Heart right ventricle (tissue), 16 donors: ENCODE measurements at regions not wholly inside any gene's neighbourhood (a gene's known extent, or its start where the extent isn't known, plus 50 kb on each side); places are given as distances from the start of the nearest gene placed in this dataset.
"Not testable (repeated sequence)": the region's sequence is repeated elsewhere in the genome, so short reads cannot be mapped to it uniquely, and the experiment has no call there.

Source experiments
- ATAC-seq, 8 donors: fragments of 200-7000 bp; cut with Tn5 transposase; one replicate each; pipeline ENCODE4 v1.9.1; 2020; ENCODE audit warnings: mild to moderate bottlenecking in 8 of 8, moderate library complexity in 8 of 8, moderate number of reproducible peaks in 1 of 8
- DNase-seq, 2 donors: peaks; one replicate each; pipeline ENCODE4 v3.0.0-alpha.2; 2020
- H3K27ac ChIP-seq, 10 donors: fragments of 200-600 bp; sonication (generic) in 2 of 10; one replicate each; pipeline versions ENCODE4 v1.5.0 to v1.8.0; 2020 to 2022; ENCODE audit warnings: mild to moderate bottlenecking in 3 of 10
- H3K27me3 ChIP-seq, 7 donors: fragments of 200-600 bp; one replicate each; pipeline ENCODE4 v1.8.0; 2021 to 2022; ENCODE audit warnings: mild to moderate bottlenecking in 2 of 7
- H3K36me3 ChIP-seq, 9 donors: fragments of 200-600 bp; sonication (generic) in 1 of 9; one replicate each; pipeline versions ENCODE4 v1.5.0 to v1.8.0; 2020 to 2022; ENCODE audit warnings: mild to moderate bottlenecking in 2 of 9
- H3K4me1 ChIP-seq, 9 donors: fragments of 200-600 bp; sonication (generic) in 1 of 9; one replicate each; pipeline versions ENCODE4 v1.5.0 to v1.8.0; 2020 to 2022; ENCODE audit warnings: mild to moderate bottlenecking in 4 of 9
- H3K4me3 ChIP-seq, 10 donors: fragments of 200-600 bp; sonication (generic) in 2 of 10; one replicate each; pipeline versions ENCODE4 v1.5.0 to v1.8.0; 2020 to 2022; ENCODE audit warnings: mild to moderate bottlenecking in 7 of 10, moderate library complexity in 2 of 10
- H3K9me3 ChIP-seq, 11 donors: fragments of 200-600 bp in 10 of 11; sonication (generic) in 2 of 11; one replicate each; pipeline versions ENCODE4 v1.5.0 to v1.8.0; 2013 to 2022; ENCODE audit warnings: mild to moderate bottlenecking in 2 of 11, control low read depth in 1 of 11, moderate library complexity in 1 of 11
- CTCF ChIP-seq, 9 donors: fragments of 200-600 bp; sonication (generic) in 2 of 9; IDR thresholded peaks; one replicate each; pipeline versions ENCODE4 v1.5.0 to v1.8.0; 2021 to 2022; ENCODE audit warnings: antibody characterized with exemption in 9 of 9, mild to moderate bottlenecking in 5 of 9, moderate library complexity in 1 of 9
- WGBS, 2 donors: extraction: QIAGEN DNeasy Blood & Tissue Kit; methylation state at CpG; one replicate each; pipeline ENCODE4 v1.1.7; 2013; ENCODE audit warnings: inconsistent platforms in 1 of 2; 5-methylcytosine and 5-hydroxymethylcytosine counted together
- intact Hi-C, 10 donors: fragments of 100-400 bp; cut with DNase I; formaldehyde crosslinking; loops; one replicate each; pipeline versions ENCODE4 v1.11.1 to v1.14.2; 2022
- donor health status: Arrhythmogenic right ventricular cardiomyopathy.
- donor health status: ischemic (EF 13 %, LVEDD 7.1; RV severe dilation, severe dysfunction).
- donor health status: healthy with polysubstance abuse.
- donor health status: DM: no; HTN: yes; CAD: no.
- donor health status: DM: no; HTN: no; CAD: no.
- donor health status: ischemic (EF 25% LVEDD 6.9; RV normal size, moderate dysfunction).
- donor health status: ischemic (EF 25% LVEDD 5.7; RV mildly dilated, moderate dysfunction).
- donor health status: healthy.
- donor health status: DM: yes; HTN: yes; CAD: no.
- donor health status: Ischemic cardiomyopathy.
- donor health status: ischemic (EF 35%, LVEDD 5.7; RV mildly dilated, moderate dysfunction).
- donor health status: nonischemic (EF 11% LVEDD 7.7; RV severe dilation, severe dysfunction).
- donor health status: DM: yes; HTN: yes; CAD: no.
- donor health status: PGD.
- donor health status: ischemic (EF 29% LVEDD 5.4; RV normal size, mild dysfunction).
- donor health status: nonischemic (EF 23%, LVEDD 6.1; RV moderate dilation, normal function).

- ATAC-seq: peak in 1 of 8 donors; percentile 29
- TF ChIP-seq CTCF (IDR thresholded peaks at IDR 0.05): no peak
- intact Hi-C loops: no loop called here
- 58 to 72% methylated on average over 4 of the region's 4 CpGs for WGBS, 2 donors
- H3K4me3 ChIP-seq: no peak overlapping the region
- no peak for DNase-seq
- no peak overlapping the region for H3K27ac ChIP-seq
- no peaks in the 10 kb centered on the region for H3K27me3 ChIP-seq
- no peaks in the 10 kb centered on the region for H3K36me3 ChIP-seq
- H3K9me3 ChIP-seq: no peaks in the 10 kb centered on the region
- H3K4me1 ChIP-seq: no peaks in the 10 kb centered on the region
Observed at GRCh38 chr13:65932587-65933239, 1297.4 kb downstream of the PCDH9 start.

GRCh38 chr13:65932013-65932412, 1298.1 kb downstream of the PCDH9 start:
- 83 to 88% methylated on average over 2 of the region's 2 CpGs for WGBS, 2 donors
- intact Hi-C loops: no loop called here

GRCh38 chr13:65929436-65929835, 1300.7 kb downstream of the PCDH9 start:
- no peaks in the 10 kb centered on the region for H3K36me3 ChIP-seq
- TF ChIP-seq CTCF (IDR thresholded peaks at IDR 0.05): no peak
- ATAC-seq: no peak
- no peaks in the 10 kb centered on the region for H3K9me3 ChIP-seq
- no peak overlapping the region for H3K27ac ChIP-seq
- H3K4me1 ChIP-seq: peaks cover 0 to 7% (median 0%) of the 10 kb centered on the region in 9 donors
- H3K27me3 ChIP-seq: no peaks in the 10 kb centered on the region
- H3K4me3 ChIP-seq: no peak overlapping the region
- intact Hi-C loops: loop anchor here in 1 of 10 donors (10.0 kb wide), 1 partner anchor 1295 kb away; no protein-coding TSS in a partner anchor
- DNase-seq: no peak
- WGBS, 2 donors: 73 to 77% methylated on average over 3 of the region's 3 CpGs

More at GRCh38 chr13:65932013-65932412, 1298.1 kb downstream of the PCDH9 start:
- no peak for DNase-seq
- Histone ChIP-seq H3K36me3 (no peaks in the 10 kb centered on the region), H3K4me1 (peaks cover 0 to 3% (median 0%) of the 10 kb centered on the region in 9 donors), H3K9me3 (no peaks in the 10 kb centered on the region), H3K27ac (no peak overlapping the region), H3K4me3 (no peak overlapping the region), H3K27me3 (no peaks in the 10 kb centered on the region)
- ATAC-seq: no peak
- no peak for TF ChIP-seq CTCF (IDR thresholded peaks at IDR 0.05)

- peaks cover 0 to 7% (median 0%) of the 10 kb centered on the region in 9 donors for H3K4me1 ChIP-seq
- H3K4me3 ChIP-seq: peak overlapping the region in 2 of 10 donors; percentile 3 to 7
- no peaks in the 10 kb centered on the region for H3K9me3 ChIP-seq
- H3K27me3 ChIP-seq: no peaks in the 10 kb centered on the region
- intact Hi-C loops: loop anchor here in 1 of 10 donors (10.0 kb wide), 1 partner anchor 1298 kb away; no protein-coding TSS in a partner anchor
- peak; percentile 11 to 52 for DNase-seq
- 13 to 21% methylated on average over 7 of the region's 7 CpGs for WGBS, 2 donors
- H3K27ac ChIP-seq: no peak overlapping the region
- TF ChIP-seq CTCF (IDR thresholded peaks at IDR 0.05): peak in 8 of 9 donors; percentile 11 to 66 (median 50)
- ATAC-seq: peak in 7 of 8 donors; percentile 33 to 92 (median 78)
- no peaks in the 10 kb centered on the region for H3K36me3 ChIP-seq
Observed at GRCh38 chr13:65926750-65927171, 1303.4 kb downstream of the PCDH9 start.

GRCh38 chr13:65922846-65923245, 1307.3 kb downstream of the PCDH9 start:
- intact Hi-C loops: loop anchor here in 1 of 10 donors (10.0 kb wide), 1 partner anchor 1302 kb away; no protein-coding TSS in a partner anchor
- not testable (repeated sequence) for DNase-seq, H3K4me3 ChIP-seq, H3K27ac ChIP-seq, H3K4me1 ChIP-seq, H3K27me3 ChIP-seq, ATAC-seq, H3K9me3 ChIP-seq, H3K36me3 ChIP-seq
- WGBS, 2 donors: 83 to 98% methylated on average over 4 of the region's 4 CpGs
